Eye (tissue), 1 donor: ENCODE measurements at regions not wholly inside any gene's neighbourhood (a gene's known extent, or its start where the extent isn't known, plus 50 kb on each side); places are given as distances from the start of the nearest gene placed in this dataset.
"Not testable (repeated sequence)": the region's sequence is repeated elsewhere in the genome, so short reads cannot be mapped to it uniquely, and the experiment has no call there.

Experiments
- DNase-seq: peaks from one replicate; pipeline ENCODE4 v3.0.0-alpha.2; 2015

- DNase-seq = no peak
Measured at GRCh38 chrX:95218976-95219375, 1465.7 kb upstream of the DIAPH2 start.

GRCh38 chrX:95248386-95248785, 1436.3 kb upstream of the DIAPH2 start:
- DNase-seq = no peak

GRCh38 chrX:95290455-95290854, 1394.2 kb upstream of the DIAPH2 start:
- DNase-seq = no peak

GRCh38 chrX:95291561-95291960, 1393.1 kb upstream of the DIAPH2 start:
- DNase-seq = no peak

GRCh38 chrX:95318882-95319281, 1365.8 kb upstream of the DIAPH2 start:
- DNase-seq = no peak

GRCh38 chrX:95325185-95325584, 1359.5 kb upstream of the DIAPH2 start:
- DNase-seq = no peak

GRCh38 chrX:95330292-95330691, 1354.3 kb upstream of the DIAPH2 start:
- no peak for DNase-seq

- no peak for DNase-seq
Measured at GRCh38 chrX:95332530-95332929, 1352.1 kb upstream of the DIAPH2 start.

- peak; percentile 28 for DNase-seq
Measured at GRCh38 chrX:95346856-95347255, 1337.8 kb upstream of the DIAPH2 start.

- DNase-seq = peak; percentile 21
Measured at GRCh38 chrX:95350774-95351488, 1333.7 kb upstream of the DIAPH2 start.

- DNase-seq = no peak
Measured at GRCh38 chrX:95367286-95367685, 1317.4 kb upstream of the DIAPH2 start.

GRCh38 chrX:95382799-95383198, 1301.8 kb upstream of the DIAPH2 start:
- DNase-seq = no peak

GRCh38 chrX:95383778-95384177, 1300.9 kb upstream of the DIAPH2 start:
- DNase-seq = no peak

- no peak for DNase-seq
Measured at GRCh38 chrX:95427389-95427788, 1257.3 kb upstream of the DIAPH2 start.

GRCh38 chrX:95435198-95435597, 1249.4 kb upstream of the DIAPH2 start:
- no peak for DNase-seq

GRCh38 chrX:95441836-95442235, 1242.8 kb upstream of the DIAPH2 start:
- DNase-seq = no peak

GRCh38 chrX:95484781-95485180, 1199.9 kb upstream of the DIAPH2 start:
- DNase-seq = no peak

GRCh38 chrX:95505721-95506120, 1178.9 kb upstream of the DIAPH2 start:
- DNase-seq = no peak

GRCh38 chrX:95509474-95509873, 1175.2 kb upstream of the DIAPH2 start:
- DNase-seq = no peak

- not testable (repeated sequence) for DNase-seq
Measured at GRCh38 chrX:95524018-95524417, 1160.6 kb upstream of the DIAPH2 start.

GRCh38 chrX:95536111-95536510, 1148.5 kb upstream of the DIAPH2 start:
- no peak for DNase-seq

GRCh38 chrX:95536661-95537060, 1148.0 kb upstream of the DIAPH2 start:
- no peak for DNase-seq

- DNase-seq = no peak
Measured at GRCh38 chrX:95539041-95539440, 1145.6 kb upstream of the DIAPH2 start.

GRCh38 chrX:95549552-95549951, 1135.1 kb upstream of the DIAPH2 start:
- DNase-seq = not testable (repeated sequence)

- no peak for DNase-seq
Measured at GRCh38 chrX:95585321-95585720, 1099.3 kb upstream of the DIAPH2 start.
